LNCaP clone FGC (cell line): ENCODE measurements at regions not wholly inside any gene's neighbourhood (a gene's known extent, or its start where the extent isn't known, plus 50 kb on each side); places are given as distances from the start of the nearest gene placed in this dataset.

Experiments used
- DNase-seq: peaks from one replicate; pipeline ENCODE4 v3.0.0-alpha.2; 2011; ENCODE audit warnings: low read depth
- H3K4me3 ChIP-seq: 2 replicates; pipeline ENCODE4 v1.5.1; 2011; ENCODE audit warnings: mild to moderate bottlenecking, low read depth, low read length, control low read depth
- TF ChIP-seq, protein P1 (sequence below): IDR thresholded peaks from 2 replicates; pipeline ENCODE4 v1.5.1; 2012; ENCODE audit warnings: mild to moderate bottlenecking; ENCODE audit not compliant: control insufficient read depth, insufficient read depth; ENCODE audit errors: extremely low read depth

DNA sequence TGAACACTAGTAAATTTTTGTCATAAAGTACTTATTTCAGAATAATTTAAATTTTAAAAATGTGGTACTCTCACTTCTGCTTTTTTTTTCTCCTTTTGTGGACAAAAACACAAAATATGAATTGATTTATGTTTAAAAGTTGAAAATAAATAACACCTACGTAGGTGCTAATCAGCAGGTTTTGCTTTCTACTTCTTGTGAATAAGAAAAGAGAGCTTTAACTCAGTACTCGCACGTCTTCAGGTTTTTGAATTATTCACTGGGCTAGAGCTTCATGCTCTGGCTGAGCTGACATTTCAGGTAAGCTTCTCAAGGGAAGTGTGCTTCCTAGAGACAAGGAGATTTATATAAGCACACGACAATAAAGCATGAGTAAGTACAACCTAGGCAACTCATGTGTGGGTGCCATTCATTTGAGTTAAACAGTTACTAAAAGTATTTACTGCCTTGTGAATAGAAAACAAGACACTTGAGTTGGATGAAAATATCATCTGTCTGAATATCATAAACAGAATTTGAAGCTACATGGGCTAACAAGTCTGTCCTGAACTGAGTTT is 190.0 kb upstream of the POT1 start:
- TF ChIP-seq, protein P1, sequence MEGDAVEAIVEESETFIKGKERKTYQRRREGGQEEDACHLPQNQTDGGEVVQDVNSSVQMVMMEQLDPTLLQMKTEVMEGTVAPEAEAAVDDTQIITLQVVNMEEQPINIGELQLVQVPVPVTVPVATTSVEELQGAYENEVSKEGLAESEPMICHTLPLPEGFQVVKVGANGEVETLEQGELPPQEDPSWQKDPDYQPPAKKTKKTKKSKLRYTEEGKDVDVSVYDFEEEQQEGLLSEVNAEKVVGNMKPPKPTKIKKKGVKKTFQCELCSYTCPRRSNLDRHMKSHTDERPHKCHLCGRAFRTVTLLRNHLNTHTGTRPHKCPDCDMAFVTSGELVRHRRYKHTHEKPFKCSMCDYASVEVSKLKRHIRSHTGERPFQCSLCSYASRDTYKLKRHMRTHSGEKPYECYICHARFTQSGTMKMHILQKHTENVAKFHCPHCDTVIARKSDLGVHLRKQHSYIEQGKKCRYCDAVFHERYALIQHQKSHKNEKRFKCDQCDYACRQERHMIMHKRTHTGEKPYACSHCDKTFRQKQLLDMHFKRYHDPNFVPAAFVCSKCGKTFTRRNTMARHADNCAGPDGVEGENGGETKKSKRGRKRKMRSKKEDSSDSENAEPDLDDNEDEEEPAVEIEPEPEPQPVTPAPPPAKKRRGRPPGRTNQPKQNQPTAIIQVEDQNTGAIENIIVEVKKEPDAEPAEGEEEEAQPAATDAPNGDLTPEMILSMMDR = no peak
- H3K4me3 ChIP-seq = no peak overlapping the region

DNA sequence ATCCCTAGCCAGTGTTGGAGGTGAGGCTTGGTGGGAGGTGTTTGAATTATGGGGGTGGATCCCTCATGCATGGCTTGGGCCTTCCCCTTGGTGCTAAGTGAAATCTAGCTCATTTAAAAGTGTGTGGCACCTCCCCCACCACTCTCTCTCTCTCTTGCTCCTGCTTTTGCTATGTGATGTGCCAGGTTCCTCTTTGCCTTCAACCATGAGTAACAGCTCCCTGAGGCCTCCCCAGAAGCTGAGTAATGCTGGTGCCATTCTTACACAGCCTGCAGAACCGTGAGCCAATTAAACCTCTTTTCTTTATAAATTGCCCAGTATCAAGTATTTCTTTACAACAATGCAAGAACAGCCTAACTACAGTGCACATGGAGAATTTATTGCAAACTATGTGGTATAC is 188.8 kb upstream of the POT1 start:
- TF ChIP-seq, protein P1 = no peak
- DNase-seq = no peak

More for the DNA sequence above, 190.0 kb upstream of the POT1 start:
- no peak for DNase-seq

DNA sequence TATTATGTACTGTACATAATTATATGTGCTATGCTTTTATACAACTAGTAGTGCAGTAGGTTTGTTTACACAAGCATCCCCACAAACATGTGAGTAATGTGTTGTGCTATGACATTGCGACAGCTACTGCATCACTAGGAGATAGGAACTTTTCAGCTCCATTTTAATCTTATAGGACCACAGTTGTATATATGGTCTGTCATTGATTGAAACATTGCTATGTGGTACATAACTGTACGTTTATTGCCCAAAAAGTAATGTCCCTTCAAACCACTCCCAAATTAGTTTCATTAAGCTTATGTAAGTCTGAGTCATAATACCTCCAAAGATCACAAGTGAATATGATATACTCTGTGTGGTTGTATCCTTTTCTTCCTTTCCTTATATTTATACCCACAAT is 183.2 kb upstream of the POT1 start:
- DNase-seq = no peak
- no peak overlapping the region for H3K4me3 ChIP-seq
- TF ChIP-seq, protein P1 = no peak

More for the DNA sequence above, 188.8 kb upstream of the POT1 start:
- no peak overlapping the region for H3K4me3 ChIP-seq

DNA sequence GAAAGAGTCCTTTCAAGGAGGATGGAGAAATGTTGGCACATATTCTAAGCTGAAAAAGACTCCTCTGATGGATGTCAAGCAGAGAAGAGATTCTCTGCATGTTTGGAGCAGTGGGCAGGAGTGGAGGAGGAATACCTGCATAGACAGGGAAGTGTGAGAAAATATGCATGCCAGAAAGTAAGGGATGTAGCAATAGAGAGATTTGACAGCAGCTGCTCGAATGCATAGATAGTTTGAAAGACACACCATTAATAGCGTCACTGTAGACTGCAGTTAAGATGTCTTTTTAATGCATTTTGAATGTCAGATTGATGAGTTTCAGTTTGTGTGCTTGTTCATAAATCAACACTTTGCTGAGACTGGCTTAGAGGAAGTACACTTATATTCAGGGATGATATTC is 169.9 kb upstream of the POT1 start:
- TF ChIP-seq, protein P1 = no peak
- no peak overlapping the region for H3K4me3 ChIP-seq
- no peak for DNase-seq

DNA sequence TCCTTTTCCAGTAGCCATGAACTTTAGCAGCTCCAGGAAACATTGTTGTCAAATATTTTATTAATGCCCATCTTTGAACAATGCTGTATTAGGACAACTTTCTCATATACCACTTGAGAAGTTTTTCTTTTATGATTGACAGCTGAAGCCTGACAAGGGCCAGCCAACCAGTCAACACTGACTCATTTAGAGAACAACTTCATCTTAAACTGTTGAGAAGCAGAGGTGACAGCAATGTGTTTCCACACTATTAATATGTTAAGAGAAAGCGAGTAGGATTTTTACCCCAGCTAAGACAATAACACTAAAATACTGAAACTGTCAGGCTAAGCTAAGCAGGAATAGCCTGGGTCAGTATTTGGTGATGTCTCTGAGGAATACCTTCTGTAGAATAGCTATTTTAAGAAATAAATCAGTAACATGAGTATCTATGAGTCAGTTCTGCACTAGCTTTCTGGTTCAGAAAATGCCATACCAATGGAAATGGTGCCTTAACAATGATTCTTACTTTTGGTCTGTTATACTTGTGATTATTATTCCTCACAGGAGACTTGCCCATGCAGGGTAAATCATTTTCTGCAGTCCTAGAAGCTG is 168.8 kb upstream of the POT1 start:
- DNase-seq = no peak
- TF ChIP-seq, protein P1 = no peak
- H3K4me3 ChIP-seq = no peak overlapping the region

DNA sequence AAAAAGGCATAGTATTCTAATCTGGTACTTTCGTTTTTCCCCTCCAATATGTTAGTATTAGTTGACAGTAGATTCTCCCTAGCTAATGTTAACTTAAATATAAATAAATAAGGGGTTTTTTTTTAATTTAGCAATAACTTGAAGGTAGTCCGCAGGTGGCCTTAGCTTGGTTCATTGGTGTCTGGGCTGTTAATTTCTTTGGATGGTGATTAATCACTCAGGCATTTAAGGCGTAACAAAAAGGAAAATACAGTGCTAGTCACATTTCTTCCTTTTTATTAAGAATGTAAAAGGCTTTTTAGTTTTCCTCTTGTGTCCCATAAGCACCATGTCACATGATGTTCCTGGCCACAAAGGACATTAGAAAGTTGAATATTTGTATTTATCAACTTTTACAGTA is 161.0 kb upstream of the POT1 start:
- no peak overlapping the region for H3K4me3 ChIP-seq
- TF ChIP-seq, protein P1 = no peak
- DNase-seq = no peak

DNA sequence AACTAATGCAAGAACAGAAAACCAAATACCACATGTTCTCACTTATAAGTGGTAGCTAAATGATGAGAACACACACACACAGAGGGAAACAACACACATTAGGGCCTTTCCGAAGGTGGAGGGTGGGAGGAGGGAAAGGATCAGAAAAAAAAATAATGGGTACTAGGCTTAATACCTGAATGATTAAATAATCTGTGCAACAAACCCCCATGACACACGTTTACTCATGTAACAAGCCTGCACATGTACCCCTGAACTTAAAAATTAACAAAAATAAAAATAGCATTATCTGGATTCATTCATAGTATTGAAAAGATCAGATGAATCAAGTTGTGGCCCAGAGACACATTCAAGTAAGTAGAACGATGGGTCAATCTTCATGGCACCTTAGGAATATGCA is 159.5 kb upstream of the POT1 start:
- no peak for DNase-seq
- TF ChIP-seq, protein P1 = no peak
- H3K4me3 ChIP-seq = no peak overlapping the region
